ENCODE measurements at regions not wholly inside any gene's neighbourhood (a gene's known extent, or its start where the extent isn't known, plus 50 kb on each side); places are given as distances from the start of the nearest gene placed in this dataset.

- no peak for ATAC-seq
- no peaks in the 10 kb centered on the region for H3K4me1 ChIP-seq
- H3K27ac ChIP-seq = no peak overlapping the region
- CTCF ChIA-PET = no interaction called here
- POLR2A ChIA-PET = no interaction called here
- FAIRE-seq = no peak
- no peaks in the 10 kb centered on the region for H3K9me3 ChIP-seq
- DNase-seq (ENCODE audit: low read depth in 1 of 2, low spot score in 1 of 2) = no peak
- H3K4me3 ChIP-seq = no peak overlapping the region
- TF ChIP-seq JUN (IDR thresholded peaks at IDR 0.05) (no peak), POLR2AphosphoS2 (conservative IDR thresholded peaks at IDR 0.05; ENCODE audit: low read length) (no peak), TFCP2L1 (CRISPR knock-in tag; IDR thresholded peaks at IDR 0.05) (no peak), RAD21 (conservative IDR thresholded peaks at IDR 0.05 in 1 of 2, IDR thresholded peaks at IDR 0.05 in 1 of 2) (no peak), RARB (CRISPR knock-in tag; IDR thresholded peaks at IDR 0.05) (no peak), ZFP36 (IDR thresholded peaks at IDR 0.05; ENCODE audit: borderline replicate concordance, partially characterized antibody) (no peak), TP53 (CRISPR knock-in tag; IDR thresholded peaks at IDR 0.05) (no peak)
- WGBS (ENCODE audit: missing lambda C conversion rate) = 25% methylated on average over 6 of the region's 6 CpGs
- no peak overlapping the region for H3K4me2 ChIP-seq
These were observed 144.6 kb upstream of the KIT start for GRCh38 chr4:54513204-54513603.

DNA sequence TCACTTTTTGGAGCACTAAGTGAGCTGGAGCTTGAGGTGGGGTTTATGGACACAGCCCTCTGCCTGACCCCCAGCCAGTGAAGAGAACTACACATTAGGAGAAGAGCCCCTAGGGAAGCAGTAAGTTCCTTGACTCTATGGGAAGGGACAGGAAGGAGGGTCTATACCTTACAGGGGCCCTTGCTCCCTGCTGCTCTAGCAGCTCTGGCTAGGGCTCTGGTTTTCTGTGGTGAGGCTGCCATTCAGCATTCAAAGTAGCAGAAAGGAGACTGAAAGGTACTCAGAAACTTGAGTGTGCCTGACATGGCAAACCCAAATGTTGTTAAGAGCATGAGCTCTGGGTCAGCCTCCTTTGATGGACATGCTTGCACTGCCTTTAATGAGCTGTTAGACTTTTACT lies 144.0 kb upstream of the KIT start:
- Histone ChIP-seq H3K27ac (no peak overlapping the region), H3K4me2 (no peak overlapping the region), H3K4me3 (no peak overlapping the region), H3K9me3 (no peaks in the 10 kb centered on the region), H3K4me1 (no peaks in the 10 kb centered on the region)
- DNase-seq (ENCODE audit: low read depth in 1 of 2, low spot score in 1 of 2) (no peak), ATAC-seq (no peak), FAIRE-seq (no peak)
- ChIA-PET CTCF (no interaction called here), POLR2A (no interaction called here)
- TF ChIP-seq HOXA7 (CRISPR knock-in tag; IDR thresholded peaks at IDR 0.05) (no peak), SREBF2 (IDR thresholded peaks at IDR 0.05) (no peak), JUNB (IDR thresholded peaks at IDR 0.05) (no peak), CHD4 (IDR thresholded peaks at IDR 0.05; ENCODE audit: borderline replicate concordance) (no peak), FOSL2 (IDR thresholded peaks at IDR 0.05) (no peak), FOSL2 (CRISPR knock-in tag; IDR thresholded peaks at IDR 0.05) (no peak), ZFP36 (IDR thresholded peaks at IDR 0.05; ENCODE audit: borderline replicate concordance, partially characterized antibody) (no peak)
- TF ChIP-seq, protein P1, sequence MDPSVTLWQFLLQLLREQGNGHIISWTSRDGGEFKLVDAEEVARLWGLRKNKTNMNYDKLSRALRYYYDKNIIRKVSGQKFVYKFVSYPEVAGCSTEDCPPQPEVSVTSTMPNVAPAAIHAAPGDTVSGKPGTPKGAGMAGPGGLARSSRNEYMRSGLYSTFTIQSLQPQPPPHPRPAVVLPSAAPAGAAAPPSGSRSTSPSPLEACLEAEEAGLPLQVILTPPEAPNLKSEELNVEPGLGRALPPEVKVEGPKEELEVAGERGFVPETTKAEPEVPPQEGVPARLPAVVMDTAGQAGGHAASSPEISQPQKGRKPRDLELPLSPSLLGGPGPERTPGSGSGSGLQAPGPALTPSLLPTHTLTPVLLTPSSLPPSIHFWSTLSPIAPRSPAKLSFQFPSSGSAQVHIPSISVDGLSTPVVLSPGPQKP (IDR thresholded peaks at IDR 0.05; ENCODE audit: low read depth, low read length) = no peak
- TF ChIP-seq, protein P2, sequence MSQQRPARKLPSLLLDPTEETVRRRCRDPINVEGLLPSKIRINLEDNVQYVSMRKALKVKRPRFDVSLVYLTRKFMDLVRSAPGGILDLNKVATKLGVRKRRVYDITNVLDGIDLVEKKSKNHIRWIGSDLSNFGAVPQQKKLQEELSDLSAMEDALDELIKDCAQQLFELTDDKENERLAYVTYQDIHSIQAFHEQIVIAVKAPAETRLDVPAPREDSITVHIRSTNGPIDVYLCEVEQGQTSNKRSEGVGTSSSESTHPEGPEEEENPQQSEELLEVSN (IDR thresholded peaks at IDR 0.05; ENCODE audit: borderline replicate concordance, low read depth) = no peak
- TF ChIP-seq, protein P3, sequence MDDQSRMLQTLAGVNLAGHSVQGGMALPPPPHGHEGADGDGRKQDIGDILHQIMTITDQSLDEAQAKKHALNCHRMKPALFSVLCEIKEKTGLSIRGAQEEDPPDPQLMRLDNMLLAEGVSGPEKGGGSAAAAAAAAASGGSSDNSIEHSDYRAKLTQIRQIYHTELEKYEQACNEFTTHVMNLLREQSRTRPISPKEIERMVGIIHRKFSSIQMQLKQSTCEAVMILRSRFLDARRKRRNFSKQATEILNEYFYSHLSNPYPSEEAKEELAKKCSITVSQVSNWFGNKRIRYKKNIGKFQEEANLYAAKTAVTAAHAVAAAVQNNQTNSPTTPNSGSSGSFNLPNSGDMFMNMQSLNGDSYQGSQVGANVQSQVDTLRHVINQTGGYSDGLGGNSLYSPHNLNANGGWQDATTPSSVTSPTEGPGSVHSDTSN (IDR thresholded peaks at IDR 0.05) = no peak

GRCh38 chr4:54516556-54517215 lies 141.1 kb upstream of the KIT start:
- no peak for FAIRE-seq
- no peak overlapping the region for H3K4me3 ChIP-seq
- TF ChIP-seq SREBF2 (IDR thresholded peaks at IDR 0.05) (no peak), EHMT2 (IDR thresholded peaks at IDR 0.05; ENCODE audit: low read depth) (no peak), HOXA7 (CRISPR knock-in tag; IDR thresholded peaks at IDR 0.05) (no peak), JUNB (IDR thresholded peaks at IDR 0.05) (no peak)
- no peak overlapping the region for H3K4me2 ChIP-seq
- WGBS (ENCODE audit: missing lambda C conversion rate) = 4% methylated on average over 4 of the region's 4 CpGs
- no peaks in the 10 kb centered on the region for H3K9me3 ChIP-seq
- POLR2A ChIA-PET = no interaction called here
- no peak overlapping the region for H3K27ac ChIP-seq
- no peak for ATAC-seq
- DNase-seq (ENCODE audit: low read depth in 1 of 2, low spot score in 1 of 2) = no peak
- H3K4me1 ChIP-seq = no peaks in the 10 kb centered on the region
- CTCF ChIA-PET = no interaction called here

DNA sequence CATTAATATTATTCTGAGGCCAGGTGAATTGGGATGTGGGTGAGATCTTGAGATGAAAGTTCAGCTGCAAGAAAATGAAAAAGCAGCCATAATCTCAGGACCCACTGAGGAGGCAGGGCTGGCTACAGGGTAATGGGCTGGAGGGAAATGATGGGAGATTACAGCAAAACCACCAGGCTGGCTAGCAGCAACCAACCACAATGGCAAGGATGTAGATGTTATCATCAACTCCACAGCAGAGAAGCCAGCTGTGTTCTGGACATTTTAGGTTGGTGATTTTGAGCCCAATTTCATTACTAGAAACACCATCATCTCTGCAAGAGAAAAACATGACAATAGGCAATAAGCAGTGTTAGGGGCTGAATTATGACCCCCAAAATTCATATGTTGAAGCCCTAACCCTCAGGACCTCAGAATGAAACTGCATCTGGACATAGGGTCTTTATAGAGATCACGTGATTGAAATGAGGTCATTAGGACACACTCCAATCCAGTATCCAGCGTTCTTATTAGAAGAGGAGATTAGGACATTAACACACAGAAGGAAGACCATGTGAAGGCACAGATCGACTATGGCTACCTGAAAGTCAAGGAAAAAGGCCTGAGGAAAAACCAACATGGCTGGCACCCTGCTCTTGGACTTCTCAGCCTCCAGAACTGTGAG lies 139.8 kb upstream of the KIT start:
- H3K4me1 ChIP-seq = no peaks in the 10 kb centered on the region
- no peak overlapping the region for H3K4me2 ChIP-seq
- CTCF ChIA-PET = no interaction called here
- TF ChIP-seq, protein P4, sequence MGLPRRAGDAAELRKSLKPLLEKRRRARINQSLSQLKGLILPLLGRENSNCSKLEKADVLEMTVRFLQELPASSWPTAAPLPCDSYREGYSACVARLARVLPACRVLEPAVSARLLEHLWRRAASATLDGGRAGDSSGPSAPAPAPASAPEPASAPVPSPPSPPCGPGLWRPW (IDR thresholded peaks at IDR 0.05) = no peak
- TF ChIP-seq SREBF2 (IDR thresholded peaks at IDR 0.05) (no peak), ZC3H11A (IDR thresholded peaks at IDR 0.05) (no peak), POLR2A (IDR thresholded peaks at IDR 0.05; ENCODE audit: low read length) (no peak), HMGXB4 (CRISPR knock-in tag; IDR thresholded peaks at IDR 0.05; ENCODE audit: borderline replicate concordance) (no peak), HOXB5 (CRISPR knock-in tag; IDR thresholded peaks at IDR 0.05) (no peak), RFX5 (IDR thresholded peaks at IDR 0.05) (no peak), NFE2L2 (conservative IDR thresholded peaks at IDR 0.05; ENCODE audit: low read length) (no peak), EP300 (IDR thresholded peaks at IDR 0.05) (no peak), ZNF302 (CRISPR knock-in tag; IDR thresholded peaks at IDR 0.05) (no peak), GATA3 (IDR thresholded peaks at IDR 0.05; ENCODE audit: borderline replicate concordance) (no peak), POLR2AphosphoS2 (conservative IDR thresholded peaks at IDR 0.05; ENCODE audit: low read length) (no peak)
- 8% methylated on average over 3 of the region's 3 CpGs for WGBS (ENCODE audit: missing lambda C conversion rate)
- DNase-seq (ENCODE audit: low read depth in 1 of 2, low spot score in 1 of 2) = no peak
- no peak for FAIRE-seq
- no peak overlapping the region for H3K27ac ChIP-seq
- no peak overlapping the region for H3K4me3 ChIP-seq
- no peak for ATAC-seq
- H3K9me3 ChIP-seq = no peaks in the 10 kb centered on the region
- POLR2A ChIA-PET = no interaction called here

Measured in A549 (cell line).